ENCODE measurements at regions not wholly inside any gene's neighbourhood (a gene's known extent, or its start where the extent isn't known, plus 50 kb on each side); places are given as distances from the start of the nearest gene placed in this dataset.

DNA sequence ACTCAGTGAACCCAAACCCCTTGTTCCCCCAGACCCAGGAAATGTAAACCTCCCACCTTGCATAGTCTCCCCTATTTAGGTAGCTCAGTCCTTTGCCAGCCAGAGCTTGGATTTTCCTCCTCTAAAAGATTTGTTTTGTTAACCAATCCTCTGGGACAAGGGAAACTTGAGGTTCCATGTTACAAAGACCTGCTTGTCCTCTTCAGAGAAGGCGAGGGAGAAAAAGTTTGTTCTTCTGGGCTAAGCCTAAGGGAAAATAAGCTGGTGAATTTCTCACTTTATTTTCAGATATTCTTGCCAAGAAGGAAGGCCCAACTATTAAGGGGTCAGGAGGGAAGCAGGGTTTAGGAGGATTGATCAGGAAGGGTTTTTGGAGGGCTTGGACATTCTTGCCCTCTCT, 136.1 kb upstream of the PROK2 start:
- Histone ChIP-seq H3K23ac (ENCODE audit: insufficient read length, low read depth, low read length) (no peak overlapping the region), H3K23me2 (ENCODE audit: insufficient read length, low read depth, low read length, poor library complexity, severe bottlenecking) (no peaks in the 10 kb centered on the region), H4K8ac (replicated peaks; ENCODE audit: insufficient read length, low read depth, low read length) (no peak overlapping the region), H3K79me2 (ENCODE audit: insufficient read depth, low read length) (no peaks in the 10 kb centered on the region), H3T11ph (ENCODE audit: low read length) (no peak overlapping the region), H3K18ac (ENCODE audit: insufficient read length, low read depth, low read length) (no peak overlapping the region), H3K9ac (ENCODE audit: extremely low read depth, insufficient read length, low read length) (no peak overlapping the region), H3K27ac (ENCODE audit: insufficient read length, low read depth, low read length) (no peak overlapping the region), H2BK15ac (ENCODE audit: low read depth, low read length) (no peak overlapping the region), H3K56ac (ENCODE audit: insufficient read length, low read depth, low read length) (no peak overlapping the region), H2BK20ac (ENCODE audit: low read depth, low read length, poor library complexity, severe bottlenecking) (no peak overlapping the region), H4K91ac (ENCODE audit: insufficient read length, low read depth, low read length) (no peak overlapping the region), H2AFZ (ENCODE audit: low read length) (no peak overlapping the region), H4K20me1 (ENCODE audit: control insufficient read depth, insufficient read depth, insufficient read length) (no peaks in the 10 kb centered on the region), H4K5ac (ENCODE audit: insufficient read length, low read depth, low read length) (no peak overlapping the region), H3K79me1 (ENCODE audit: insufficient read depth, low read depth, low read length, poor library complexity, severe bottlenecking) (no peaks in the 10 kb centered on the region), H3K27me3 (ENCODE audit: insufficient read depth, low read length) (no peaks in the 10 kb centered on the region), H3K14ac (ENCODE audit: insufficient read depth, low read length) (no peak overlapping the region), H3K4ac (ENCODE audit: low read depth, low read length) (no peak overlapping the region), H3K4me1 (ENCODE audit: insufficient read depth, low read length) (peaks cover 9% of the 10 kb centered on the region; the same call in 1 of the 2 replicates), H2BK120ac (ENCODE audit: low read depth, low read length, poor library complexity, severe bottlenecking) (no peak overlapping the region), H3K9me3 (ENCODE audit: control insufficient read depth, low read depth, low read length) (no peaks in the 10 kb centered on the region), H2BK5ac (ENCODE audit: insufficient read length, low read length) (no peak overlapping the region), H2BK12ac (ENCODE audit: insufficient read length, low read depth, low read length) (no peak overlapping the region), H2AK5ac (ENCODE audit: insufficient read length, low read length) (no peak overlapping the region), H3K4me2 (ENCODE audit: insufficient read depth, insufficient read length, low read length) (no peak overlapping the region)
- Mint-ChIP-seq H3K36me3 (ENCODE audit: insufficient read depth in 1 of 3, low read depth in 3 of 3) (no peaks in the 10 kb centered on the region), H3K27me3 (ENCODE audit: low read depth) (peaks cover 7% of the 10 kb centered on the region), H3K9me3 (no peaks in the 10 kb centered on the region), H3K4me3 (no peak overlapping the region), H3K27ac (no peak overlapping the region), H3K4me1 (peaks cover 18 to 30% of the 10 kb centered on the region in 2 experiments)
- TF ChIP-seq, protein P1, sequence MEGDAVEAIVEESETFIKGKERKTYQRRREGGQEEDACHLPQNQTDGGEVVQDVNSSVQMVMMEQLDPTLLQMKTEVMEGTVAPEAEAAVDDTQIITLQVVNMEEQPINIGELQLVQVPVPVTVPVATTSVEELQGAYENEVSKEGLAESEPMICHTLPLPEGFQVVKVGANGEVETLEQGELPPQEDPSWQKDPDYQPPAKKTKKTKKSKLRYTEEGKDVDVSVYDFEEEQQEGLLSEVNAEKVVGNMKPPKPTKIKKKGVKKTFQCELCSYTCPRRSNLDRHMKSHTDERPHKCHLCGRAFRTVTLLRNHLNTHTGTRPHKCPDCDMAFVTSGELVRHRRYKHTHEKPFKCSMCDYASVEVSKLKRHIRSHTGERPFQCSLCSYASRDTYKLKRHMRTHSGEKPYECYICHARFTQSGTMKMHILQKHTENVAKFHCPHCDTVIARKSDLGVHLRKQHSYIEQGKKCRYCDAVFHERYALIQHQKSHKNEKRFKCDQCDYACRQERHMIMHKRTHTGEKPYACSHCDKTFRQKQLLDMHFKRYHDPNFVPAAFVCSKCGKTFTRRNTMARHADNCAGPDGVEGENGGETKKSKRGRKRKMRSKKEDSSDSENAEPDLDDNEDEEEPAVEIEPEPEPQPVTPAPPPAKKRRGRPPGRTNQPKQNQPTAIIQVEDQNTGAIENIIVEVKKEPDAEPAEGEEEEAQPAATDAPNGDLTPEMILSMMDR (conservative IDR thresholded peaks at IDR 0.05), result no peak
- WGBS (ENCODE audit: extremely low coverage, insufficient read length, low lambda C conversion rate), result no CpG with 5 or more reads among the region's 1 CpG
- DNase-seq, result no peak

Measured in H9 (cell line).